LNCAP (cell line): ENCODE measurements at regions not wholly inside any gene's neighbourhood (a gene's known extent, or its start where the extent isn't known, plus 50 kb on each side); places are given as distances from the start of the nearest gene placed in this dataset.

ENCODE experiments used
- CTCF ChIP-seq: fragments of 450-650 bp; IDR thresholded peaks from 2 replicates; pipeline ENCODE4 v1.5.1; 2017; ENCODE audit warnings: mild to moderate bottlenecking

- TF ChIP-seq CTCF: peak; percentile 75
These were observed 106.8 kb upstream of the SPATA13 start for GRCh38 chr13:24053519-24054251.

GRCh38 chr13:24056616-24057137 is 103.8 kb upstream of the SPATA13 start:
- TF ChIP-seq CTCF: no peak

GRCh38 chr13:24060993-24061392 is 99.5 kb upstream of the SPATA13 start:
- TF ChIP-seq CTCF: no peak

- no peak for TF ChIP-seq CTCF
These were observed 97.1 kb upstream of the SPATA13 start for GRCh38 chr13:24063281-24063877.

- TF ChIP-seq CTCF: no peak
These were observed 96.1 kb upstream of the SPATA13 start for GRCh38 chr13:24064371-24064770.

- TF ChIP-seq CTCF: no peak
These were observed 95.3 kb upstream of the SPATA13 start for GRCh38 chr13:24065176-24065575.

GRCh38 chr13:24066405-24067295 is 93.9 kb upstream of the SPATA13 start:
- no peak for TF ChIP-seq CTCF
